ENCODE measurements at regions not wholly inside any gene's neighbourhood (a gene's known extent, or its start where the extent isn't known, plus 50 kb on each side); places are given as distances from the start of the nearest gene placed in this dataset.

DNA sequence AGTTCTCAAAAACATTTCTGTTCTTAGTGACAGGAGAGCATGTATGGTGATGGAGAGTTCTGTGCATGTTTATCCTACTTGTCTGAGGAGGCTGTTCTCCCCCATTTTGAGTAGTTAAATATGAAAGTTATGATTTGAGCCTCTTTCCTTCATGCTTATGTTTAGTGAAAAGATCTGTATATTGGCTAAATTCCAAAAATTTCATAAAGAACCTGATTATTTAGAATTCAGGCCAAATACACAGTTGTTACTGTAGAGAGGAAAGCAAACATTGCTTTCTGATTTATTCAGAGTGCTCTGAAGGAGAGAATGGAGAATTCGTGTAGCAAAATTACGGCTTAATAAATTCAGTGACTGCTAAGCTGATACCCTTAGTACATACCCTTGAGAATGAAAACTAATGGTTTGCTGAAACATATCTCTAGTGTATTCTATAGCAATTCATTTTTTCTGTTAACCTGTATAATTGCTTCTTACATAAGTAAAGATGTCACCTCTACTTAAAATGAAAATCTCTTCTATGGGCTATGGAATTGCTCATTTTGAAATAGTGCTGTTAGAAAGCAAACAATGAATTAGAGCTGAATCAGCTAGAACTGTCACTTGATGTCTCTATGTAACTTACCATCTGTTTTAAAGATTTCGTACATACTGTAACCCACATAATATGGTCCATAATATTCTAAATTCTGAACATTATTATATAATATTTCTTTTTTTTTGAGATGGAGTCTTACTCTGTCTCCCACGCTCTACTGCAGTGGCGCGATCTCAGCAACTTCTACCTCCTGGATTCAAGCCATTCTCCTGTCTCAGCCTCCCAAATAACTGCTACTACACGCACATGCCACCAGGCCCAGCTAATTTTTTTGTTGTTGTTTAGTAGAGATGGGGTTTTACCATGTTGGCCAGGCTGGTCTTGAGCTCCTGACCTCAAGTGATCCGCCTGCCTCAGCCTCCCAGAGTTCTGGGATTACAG lies 417.0 kb upstream of the RGS6 start:
- DNase-seq: no peak

- no peak for DNase-seq
These were observed 410.7 kb upstream of the RGS6 start for GRCh38 chr14:71521238-71522135.

GRCh38 chr14:71523630-71524319 lies 408.5 kb upstream of the RGS6 start:
- DNase-seq: no peak

- DNase-seq: no peak
These were observed 407.8 kb upstream of the RGS6 start for GRCh38 chr14:71524320-71524982.

DNA sequence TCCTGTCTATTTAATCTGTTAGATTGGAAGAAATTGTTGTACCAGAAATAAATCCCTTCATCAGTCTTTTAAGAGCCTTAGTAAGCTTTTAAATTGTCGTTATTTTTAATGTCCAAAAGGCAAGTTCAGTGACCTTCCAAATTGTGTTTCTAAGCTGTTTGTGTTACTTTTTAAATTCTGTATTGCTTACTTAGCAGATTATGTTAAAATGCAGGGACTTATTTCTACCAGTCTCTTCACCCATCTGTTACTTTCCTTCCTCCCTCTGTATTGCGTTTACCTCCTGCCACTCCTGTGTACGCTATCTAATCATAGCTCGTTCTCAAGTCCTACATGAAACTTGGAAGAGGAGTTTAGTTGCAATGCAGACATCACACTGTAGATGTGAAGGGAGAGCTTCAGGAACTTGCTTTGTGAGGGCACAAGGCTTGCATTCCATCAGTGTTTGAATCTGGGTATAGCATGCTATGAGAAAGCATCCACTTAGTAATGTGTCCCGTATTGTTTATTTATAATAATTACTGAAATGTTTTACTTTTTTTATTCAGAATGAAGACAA lies 406.5 kb upstream of the RGS6 start:
- no peak for DNase-seq

DNA sequence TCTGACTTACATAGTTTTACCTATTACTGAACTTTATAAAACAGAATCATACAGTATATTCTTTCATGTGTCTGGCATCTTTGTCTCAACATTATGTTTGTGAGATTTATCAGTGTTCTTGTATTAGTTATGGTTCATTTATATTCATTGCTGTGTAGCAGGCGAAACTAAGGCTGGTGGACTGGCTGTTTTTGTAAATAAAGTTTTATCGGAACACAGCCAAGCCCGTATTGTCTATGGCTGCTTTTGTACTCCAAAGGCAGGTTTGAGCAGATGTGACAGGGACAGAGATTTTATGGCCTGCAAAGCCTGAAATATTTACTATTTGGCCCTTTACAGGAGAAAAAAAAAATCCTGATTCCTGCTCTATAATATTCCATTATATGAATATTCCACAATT lies 405.8 kb upstream of the RGS6 start:
- DNase-seq: no peak

DNA sequence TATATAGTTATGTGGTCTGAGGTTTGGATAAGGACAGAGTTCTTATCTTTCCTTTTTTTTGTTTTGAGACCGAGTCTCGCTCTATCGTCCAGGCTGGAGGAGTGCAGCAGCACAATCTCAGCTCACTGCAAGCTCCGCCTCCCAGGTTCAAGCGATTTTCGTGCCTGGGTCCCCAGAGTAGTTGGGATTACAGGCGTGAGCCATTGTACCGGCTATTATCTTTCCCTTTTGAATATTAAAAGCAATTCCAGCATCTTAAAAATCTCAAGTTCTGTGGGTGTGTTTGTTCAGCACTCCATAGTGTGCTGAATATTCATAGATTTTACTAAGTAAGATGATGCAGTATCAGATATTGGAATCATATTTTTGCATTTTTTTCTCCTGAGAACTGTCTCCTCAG lies 404.4 kb upstream of the RGS6 start:
- DNase-seq: no peak

DNA sequence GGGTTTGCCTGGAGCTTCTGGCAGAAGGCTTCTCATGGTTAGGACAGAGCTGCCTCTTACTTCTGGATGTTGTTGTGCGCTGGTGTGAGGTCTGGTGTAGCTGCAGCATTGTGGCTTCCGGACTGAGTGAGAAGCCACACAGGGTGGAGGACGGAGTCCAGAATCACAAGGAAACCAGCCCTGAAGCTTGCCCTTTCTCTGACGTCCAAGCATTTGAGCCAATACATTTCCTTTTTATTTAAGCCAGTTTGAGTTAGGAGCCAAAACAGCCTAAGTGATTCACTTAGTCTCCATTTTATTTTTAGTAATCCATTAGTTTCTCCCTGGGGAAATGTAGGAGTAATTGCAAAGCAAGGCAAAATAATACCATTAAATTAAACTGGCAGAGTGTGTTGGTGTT lies 402.4 kb upstream of the RGS6 start:
- no peak for DNase-seq

DNA sequence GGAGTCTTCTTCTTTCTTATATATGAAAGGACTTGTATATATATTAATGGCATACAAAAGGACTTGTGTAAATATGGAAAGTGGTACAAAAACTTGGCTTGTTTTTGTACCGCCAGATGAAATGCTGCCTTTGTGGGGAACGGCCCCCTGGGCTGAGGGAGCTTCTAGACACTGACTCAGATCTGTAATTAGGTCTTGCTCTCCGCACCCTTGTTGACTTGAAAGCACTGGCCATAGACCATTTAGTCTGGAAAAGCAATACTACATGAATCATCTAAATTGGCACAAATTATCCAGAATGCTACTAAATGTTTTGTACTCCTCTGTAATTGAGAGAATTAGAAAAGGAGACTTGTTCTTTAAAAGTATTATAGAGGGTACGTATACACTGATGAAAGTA lies 399.9 kb upstream of the RGS6 start:
- DNase-seq: no peak

GRCh38 chr14:71532790-71533189 lies 399.4 kb upstream of the RGS6 start:
- no peak for DNase-seq

DNA sequence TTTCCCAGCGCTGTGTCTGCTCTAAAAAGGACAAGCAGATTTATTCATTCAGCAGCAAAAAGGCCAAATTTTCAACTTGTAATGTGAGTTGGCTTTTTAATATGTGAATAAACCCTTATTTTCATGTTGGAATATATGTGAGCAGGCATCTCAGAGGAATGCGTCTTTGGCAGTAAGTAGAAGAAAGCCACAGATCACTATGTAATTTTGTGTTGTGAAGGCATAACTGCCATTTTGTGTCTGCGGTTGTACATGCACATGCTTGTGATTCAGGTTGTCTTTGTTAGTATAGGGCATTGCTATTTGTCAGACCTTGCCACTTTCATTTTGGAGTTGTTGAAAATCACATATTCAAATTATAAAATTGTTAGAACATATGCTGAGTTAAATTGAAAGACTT lies 398.8 kb upstream of the RGS6 start:
- DNase-seq: no peak

- no peak for DNase-seq
These were observed 398.4 kb upstream of the RGS6 start for GRCh38 chr14:71533800-71534199.

GRCh38 chr14:71534506-71534905 lies 397.7 kb upstream of the RGS6 start:
- no peak for DNase-seq

GRCh38 chr14:71536015-71536740 lies 396.1 kb upstream of the RGS6 start:
- DNase-seq: no peak

- no peak for DNase-seq
These were observed 395.1 kb upstream of the RGS6 start for GRCh38 chr14:71536927-71537772.

- no peak for DNase-seq
These were observed 393.9 kb upstream of the RGS6 start for GRCh38 chr14:71538288-71538687.

- no peak for DNase-seq
These were observed 393.1 kb upstream of the RGS6 start for GRCh38 chr14:71538938-71539649.

DNA sequence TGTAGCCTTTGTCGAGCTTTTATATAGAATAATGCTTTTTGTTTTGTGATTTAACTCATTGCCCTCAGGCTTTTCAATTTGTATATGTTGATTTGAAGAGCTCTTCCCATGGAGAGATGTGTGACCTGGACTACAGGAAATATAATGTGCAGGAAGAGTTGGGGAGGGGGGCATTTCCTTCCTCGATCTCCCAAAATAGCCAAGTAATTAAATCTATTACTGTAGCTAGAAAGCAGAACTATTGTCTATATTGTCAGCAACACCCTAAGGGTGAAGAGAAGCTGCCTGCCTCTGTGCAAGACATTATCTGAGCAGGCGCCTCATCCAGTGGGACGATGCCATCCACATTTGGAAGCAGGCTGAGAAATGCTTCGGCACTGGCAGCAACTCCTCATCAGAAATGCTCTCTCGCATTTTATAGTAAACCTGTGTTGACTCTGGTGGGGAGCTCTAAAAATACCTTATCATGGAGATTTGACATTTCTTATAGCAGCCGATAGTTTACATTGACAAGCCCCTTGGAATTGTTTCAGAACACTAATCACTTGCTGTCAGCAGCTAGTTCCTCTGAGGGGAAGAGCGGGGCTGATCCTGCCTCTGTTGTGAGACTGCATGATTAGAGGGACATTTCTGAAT lies 392.5 kb upstream of the RGS6 start:
- no peak for DNase-seq

DNA sequence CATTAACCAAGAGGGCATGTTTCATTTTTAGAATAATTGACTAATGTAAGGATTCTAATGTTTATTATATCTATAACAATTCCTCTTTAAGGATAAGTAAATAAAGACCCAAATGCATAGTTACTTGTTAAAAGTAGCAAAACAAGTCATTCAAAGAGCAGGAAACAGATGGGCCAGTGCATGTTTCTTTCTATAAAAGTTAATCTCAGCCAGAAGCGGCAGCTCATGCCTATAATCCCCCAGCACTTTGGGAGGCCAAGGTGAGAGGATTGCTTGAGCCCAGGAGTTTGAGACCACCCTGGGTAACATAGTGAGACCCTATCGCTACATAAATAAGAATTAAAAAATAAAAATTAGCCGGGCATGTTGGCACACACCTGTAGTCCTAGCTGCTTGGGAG lies 391.0 kb upstream of the RGS6 start:
- DNase-seq: no peak
